NCI-H526 treated with DMSO at 0.1 percent for 48 hours (cell line): ENCODE measurements at regions not wholly inside any gene's neighbourhood (a gene's known extent, or its start where the extent isn't known, plus 50 kb on each side); places are given as distances from the start of the nearest gene placed in this dataset.

Experiments used
- DNase-seq: peaks from one replicate; lab custom pipeline; 2025; lab: John Stamatoyannopoulos, UW

GRCh38 chr2:120881981-120882788 is 146.5 kb downstream of the GLI2 start:
- DNase-seq = no peak

GRCh38 chr2:120883607-120884440 is 148.2 kb downstream of the GLI2 start:
- DNase-seq = no peak

- no peak for DNase-seq
These were observed 149.0 kb downstream of the GLI2 start for GRCh38 chr2:120884472-120885290.

GRCh38 chr2:120885321-120885720 is 149.7 kb downstream of the GLI2 start:
- DNase-seq = no peak

- DNase-seq = no peak
These were observed 150.1 kb downstream of the GLI2 start for GRCh38 chr2:120885749-120886148.

GRCh38 chr2:120886534-120887319 is 151.1 kb downstream of the GLI2 start:
- DNase-seq = no peak

GRCh38 chr2:120887320-120887697 is 151.6 kb downstream of the GLI2 start:
- no peak for DNase-seq

- no peak for DNase-seq
These were observed 152.1 kb downstream of the GLI2 start for GRCh38 chr2:120887741-120888231.

- no peak for DNase-seq
These were observed 153.2 kb downstream of the GLI2 start for GRCh38 chr2:120888851-120889250.

GRCh38 chr2:120889936-120890335 is 154.3 kb downstream of the GLI2 start:
- DNase-seq = no peak

GRCh38 chr2:120890566-120891360 is 155.1 kb downstream of the GLI2 start:
- no peak for DNase-seq

- DNase-seq = no peak
These were observed 156.8 kb downstream of the GLI2 start for GRCh38 chr2:120892271-120892966.

- no peak for DNase-seq
These were observed 157.4 kb downstream of the GLI2 start for GRCh38 chr2:120892967-120893667.

GRCh38 chr2:120893811-120894584 is 158.3 kb downstream of the GLI2 start:
- no peak for DNase-seq

GRCh38 chr2:120894966-120895365 is 159.3 kb downstream of the GLI2 start:
- DNase-seq = no peak

GRCh38 chr2:120896126-120896525 is 160.5 kb downstream of the GLI2 start:
- DNase-seq = no peak

- no peak for DNase-seq
These were observed 161.2 kb downstream of the GLI2 start for GRCh38 chr2:120896901-120897300.

GRCh38 chr2:120897399-120897798 is 161.7 kb downstream of the GLI2 start:
- DNase-seq = no peak
